HG02973 (cell line): ENCODE measurements at regions not wholly inside any gene's neighbourhood (a gene's known extent, or its start where the extent isn't known, plus 50 kb on each side); places are given as distances from the start of the nearest gene placed in this dataset.

Experiments
- ATAC-seq: cut with Tn5 transposase; IDR thresholded peaks from one replicate; pipeline ENCODE4 v1.9.1; 2021; ENCODE audit warnings: moderate library complexity; ENCODE audit not compliant: unreplicated experiment

GRCh38 chr15:70180186-70180875 lies 82.6 kb upstream of the TLE3 start:
- no peak for ATAC-seq

- ATAC-seq = no peak
These were observed 81.7 kb upstream of the TLE3 start for GRCh38 chr15:70179309-70179892.

- no peak for ATAC-seq
These were observed 80.8 kb upstream of the TLE3 start for GRCh38 chr15:70178335-70179084.

- ATAC-seq = no peak
These were observed 75.0 kb upstream of the TLE3 start for GRCh38 chr15:70172566-70173225.

- no peak for ATAC-seq
These were observed 74.4 kb upstream of the TLE3 start for GRCh38 chr15:70172124-70172523.

- ATAC-seq = no peak
These were observed 73.7 kb upstream of the TLE3 start for GRCh38 chr15:70171256-70171886.

GRCh38 chr15:70170096-70170699 lies 72.5 kb upstream of the TLE3 start:
- no peak for ATAC-seq

GRCh38 chr15:70169147-70169546 lies 71.4 kb upstream of the TLE3 start:
- ATAC-seq = no peak

GRCh38 chr15:70167155-70167554 lies 69.4 kb upstream of the TLE3 start:
- no peak for ATAC-seq

GRCh38 chr15:70166506-70167087 lies 68.9 kb upstream of the TLE3 start:
- ATAC-seq = no peak

- ATAC-seq = no peak
These were observed 68.1 kb upstream of the TLE3 start for GRCh38 chr15:70165716-70166284.

GRCh38 chr15:70164910-70165715 lies 67.4 kb upstream of the TLE3 start:
- no peak for ATAC-seq

GRCh38 chr15:70164156-70164900 lies 66.6 kb upstream of the TLE3 start:
- ATAC-seq = no peak

GRCh38 chr15:70160803-70161565 lies 63.3 kb upstream of the TLE3 start:
- ATAC-seq = no peak

GRCh38 chr15:70160267-70160666 lies 62.5 kb upstream of the TLE3 start:
- ATAC-seq = no peak

GRCh38 chr15:70159713-70160009 lies 61.9 kb upstream of the TLE3 start:
- ATAC-seq = no peak

GRCh38 chr15:70159001-70159712 lies 61.4 kb upstream of the TLE3 start:
- no peak for ATAC-seq
